ENCODE measurements at regions not wholly inside any gene's neighbourhood (a gene's known extent, or its start where the extent isn't known, plus 50 kb on each side); places are given as distances from the start of the nearest gene placed in this dataset.

DNA sequence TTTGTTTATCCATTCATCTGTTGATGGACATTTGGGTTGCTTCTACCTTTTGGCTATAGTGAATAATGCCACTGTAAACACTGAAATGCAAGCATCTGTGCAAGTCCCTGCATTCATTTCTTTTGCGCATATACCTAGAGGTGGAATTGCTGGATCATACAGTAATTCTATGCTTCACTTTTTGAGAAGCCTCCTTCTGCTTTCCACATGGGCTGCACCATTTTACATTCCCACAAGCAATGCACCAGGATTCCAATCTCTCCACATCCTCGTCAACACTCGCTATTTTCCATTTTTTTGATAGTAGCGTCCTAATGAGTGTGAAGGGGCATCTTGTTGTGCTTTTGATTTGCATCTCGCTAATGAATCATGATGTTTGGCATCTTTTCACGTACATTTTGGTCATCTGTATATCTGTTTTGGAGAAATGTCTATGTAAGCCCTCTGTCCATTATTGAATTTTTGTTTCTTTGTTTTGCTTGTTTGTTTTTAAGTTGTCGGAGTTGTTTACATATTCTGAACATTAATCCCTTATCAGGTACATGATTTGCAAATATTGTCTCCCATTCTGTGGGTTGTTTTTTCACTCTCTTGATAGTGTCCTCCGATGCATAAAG, 335.4 kb downstream of the RRAGC start:
- TF ChIP-seq POLR2A (IDR thresholded peaks at IDR 0.05; ENCODE audit: low read depth, low read length) = no peak
- no peak for TF ChIP-seq POLR2AphosphoS5 (IDR thresholded peaks at IDR 0.05; ENCODE audit: low read depth, low read length)
- TF ChIP-seq TAF1 (IDR thresholded peaks at IDR 0.05; ENCODE audit: low read depth, low read length) = no peak

All from GM12891 (cell line).